DMS153 treated with DMSO at 0.1 percent for 48 hours (cell line): ENCODE measurements at regions not wholly inside any gene's neighbourhood (a gene's known extent, or its start where the extent isn't known, plus 50 kb on each side); places are given as distances from the start of the nearest gene placed in this dataset.
"Not testable (repeated sequence)": the region's sequence is repeated elsewhere in the genome, so short reads cannot be mapped to it uniquely, and the experiment has no call there.

Experiments used
- DNase-seq: peaks from one replicate; lab custom pipeline; 2025; ENCODE audit not compliant: unreplicated experiment; lab: John Stamatoyannopoulos, UW

GRCh38 chr12:105454688-105455087 is 124.2 kb downstream of the C12orf75 start:
- DNase-seq = no peak

- DNase-seq = no peak
These were observed 124.8 kb downstream of the C12orf75 start for GRCh38 chr12:105455261-105455660.

- no peak for DNase-seq
These were observed 126.5 kb downstream of the C12orf75 start for GRCh38 chr12:105457026-105457425.

GRCh38 chr12:105459760-105460330 is 129.4 kb downstream of the C12orf75 start:
- no peak for DNase-seq

- DNase-seq = no peak
These were observed 130.9 kb downstream of the C12orf75 start for GRCh38 chr12:105461271-105461943.

- DNase-seq = no peak
These were observed 131.7 kb downstream of the C12orf75 start for GRCh38 chr12:105461944-105462762.

GRCh38 chr12:105462831-105463230 is 132.3 kb downstream of the C12orf75 start:
- no peak for DNase-seq

GRCh38 chr12:105464406-105464805 is 133.9 kb downstream of the C12orf75 start:
- no peak for DNase-seq

- no peak for DNase-seq
These were observed 135.9 kb downstream of the C12orf75 start for GRCh38 chr12:105466231-105466900.

GRCh38 chr12:105466901-105467598 is 136.6 kb downstream of the C12orf75 start:
- no peak for DNase-seq

GRCh38 chr12:105467710-105468366 is 137.3 kb downstream of the C12orf75 start:
- DNase-seq = no peak

- DNase-seq = no peak
These were observed 138.0 kb downstream of the C12orf75 start for GRCh38 chr12:105468464-105468863.

- no peak for DNase-seq
These were observed 138.7 kb downstream of the C12orf75 start for GRCh38 chr12:105469211-105469610.

GRCh38 chr12:105469701-105470100 is 139.2 kb downstream of the C12orf75 start:
- DNase-seq = no peak

- no peak for DNase-seq
These were observed 139.6 kb downstream of the C12orf75 start for GRCh38 chr12:105470102-105470501.

GRCh38 chr12:105470601-105471000 is 140.1 kb downstream of the C12orf75 start:
- DNase-seq = no peak

GRCh38 chr12:105474672-105475071 is 144.2 kb downstream of the C12orf75 start:
- DNase-seq = no peak

- DNase-seq = no peak
These were observed 146.1 kb downstream of the C12orf75 start for GRCh38 chr12:105476616-105477015.

GRCh38 chr12:105477873-105478272 is 147.4 kb downstream of the C12orf75 start:
- peak; percentile 37 for DNase-seq

GRCh38 chr12:105478788-105479187 is 148.3 kb downstream of the C12orf75 start:
- DNase-seq = not testable (repeated sequence)
